Heart left ventricle (tissue), 16 donors: ENCODE measurements at regions not wholly inside any gene's neighbourhood (a gene's known extent, or its start where the extent isn't known, plus 50 kb on each side); places are given as distances from the start of the nearest gene placed in this dataset.
A peak's percentile ranks its signal among the peaks of the same experiment; 100 is the strongest.

Experiments
- ATAC-seq, 4 donors: fragments of 200-7000 bp; cut with Tn5 transposase; one replicate each; pipeline ENCODE4 v1.9.1; 2020 to 2022; ENCODE audit warnings: moderate library complexity in 4 of 4, mild to moderate bottlenecking in 3 of 4, moderate number of reproducible peaks in 1 of 4
- DNase-seq, 5 donors: peaks; one replicate each; pipeline ENCODE4 v3.0.0-alpha.2; 2020
- H3K27ac ChIP-seq, 12 donors: fragments of 200-600 bp; sonication (generic) in 4 of 12; one replicate each; pipeline versions ENCODE4 v1.5.0 to v1.8.0; 2016 to 2022; ENCODE audit warnings: mild to moderate bottlenecking in 2 of 12
- H3K27me3 ChIP-seq, 9 donors: fragments of 200-600 bp; sonication (generic) in 2 of 9; one replicate each; pipeline versions ENCODE4 v1.5.1 to v1.8.0; 2016 to 2022; ENCODE audit warnings: mild to moderate bottlenecking in 3 of 9
- H3K36me3 ChIP-seq, 9 donors: fragments of 200-600 bp; sonication (generic) in 2 of 9; one replicate each; pipeline versions ENCODE4 v1.5.0 to v1.8.0; 2018 to 2022; ENCODE audit warnings: mild to moderate bottlenecking in 2 of 9
- H3K4me1 ChIP-seq, 12 donors: fragments of 200-600 bp; sonication (generic) in 4 of 12; one replicate each; pipeline versions ENCODE4 v1.5.0 to v1.8.0; 2016 to 2022; ENCODE audit warnings: mild to moderate bottlenecking in 3 of 12
- H3K4me3 ChIP-seq, 12 donors: fragments of 200-600 bp; sonication (generic) in 4 of 12; one replicate each; pipeline versions ENCODE4 v1.5.0 to v1.8.0; 2017 to 2022; ENCODE audit warnings: mild to moderate bottlenecking in 9 of 12, moderate library complexity in 4 of 12
- H3K9me3 ChIP-seq, 12 donors: fragments of 200-600 bp; sonication (generic) in 4 of 12; one replicate each; pipeline versions ENCODE4 v1.5.0 to v1.8.0; 2016 to 2022; ENCODE audit warnings: mild to moderate bottlenecking in 1 of 12
- POLR2A ChIP-seq, 2 donors: fragments of 450-650 bp; IDR thresholded peaks; one replicate each; pipeline ENCODE4 v1.6.1; 2017; ENCODE audit warnings: antibody characterized with exemption in 2 of 2, mild to moderate bottlenecking in 2 of 2, moderate library complexity in 2 of 2
- WGBS, 4 donors: extraction: QIAGEN DNeasy Blood & Tissue Kit in 2 of 4; methylation state at CpG; one replicate each; pipeline versions ENCODE4 v1.1.5 to v1.1.7; 2013 to 2018; 5-methylcytosine and 5-hydroxymethylcytosine counted together
- intact Hi-C, 10 donors: fragments of 100-400 bp; cut with DNase I; formaldehyde crosslinking; loops; one replicate each; pipeline versions ENCODE4 v1.11.1 to v1.14.2; 2022
- TF ChIP-seq, protein P1 (sequence below), 12 donors: fragments of 200-600 bp; sonication (generic) in 4 of 12; IDR thresholded peaks; one replicate each; pipeline versions ENCODE4 v1.5.0 to v1.8.0; 2018 to 2022; ENCODE audit warnings: antibody characterized with exemption in 12 of 12, mild to moderate bottlenecking in 5 of 12
- donor health status: ischemic (EF 13 %, LVEDD 7.1; RV severe dilation, severe dysfunction).
- donor health status: healthy with polysubstance abuse.
- donor health status: DM: no; HTN: yes; CAD: no.
- donor health status: DM: no; HTN: no; CAD: no.
- donor health status: ischemic (EF 25% LVEDD 6.9; RV normal size, moderate dysfunction).
- donor health status: ischemic (EF 25% LVEDD 5.7; RV mildly dilated, moderate dysfunction).
- donor health status: healthy.
- donor health status: DM: yes; HTN: yes; CAD: no.
- donor health status: ischemic (EF 35%, LVEDD 5.7; RV mildly dilated, moderate dysfunction).
- donor health status: nonischemic (EF 11% LVEDD 7.7; RV severe dilation, severe dysfunction).
- donor health status: DM: yes; HTN: yes; CAD: no.
- donor health status: PGD.
- donor health status: ischemic (EF 29% LVEDD 5.4; RV normal size, mild dysfunction).
- donor health status: nonischemic (EF 23%, LVEDD 6.1; RV moderate dilation, normal function).

DNA sequence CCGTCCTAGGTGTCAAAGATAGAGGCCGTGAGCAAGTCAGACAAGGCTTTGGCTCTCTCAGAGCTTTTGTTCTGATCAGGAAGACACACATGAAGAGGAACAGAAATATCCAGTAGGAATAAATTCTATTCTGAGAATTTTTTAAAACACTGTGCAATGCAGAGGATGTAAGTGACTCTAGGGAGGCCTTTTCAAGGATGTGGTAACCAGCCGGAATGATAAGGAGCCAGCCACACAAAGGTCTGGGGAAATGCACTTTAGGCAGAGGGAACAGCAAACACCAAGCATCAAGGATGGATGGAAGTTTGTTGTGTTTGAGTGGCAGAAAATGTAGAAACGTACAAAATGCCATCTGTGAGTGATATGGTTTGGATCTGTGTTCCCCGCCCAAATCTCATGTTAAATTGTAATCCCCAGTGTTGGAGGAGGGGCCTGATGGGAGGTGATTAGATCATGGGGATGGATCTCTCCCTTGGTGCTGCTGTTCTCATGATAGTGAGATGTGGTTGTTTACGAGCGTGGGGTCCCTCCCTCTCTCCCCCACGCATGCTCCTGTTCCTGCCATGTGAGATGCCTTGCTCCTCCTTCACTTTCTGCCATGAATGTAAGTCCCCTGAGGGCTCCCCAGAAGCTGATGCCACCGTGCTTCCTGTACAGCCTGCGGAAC lies 93.6 kb upstream of the CDYL start:
- no peaks in the 10 kb centered on the region for H3K9me3 ChIP-seq
- TF ChIP-seq, protein P1, sequence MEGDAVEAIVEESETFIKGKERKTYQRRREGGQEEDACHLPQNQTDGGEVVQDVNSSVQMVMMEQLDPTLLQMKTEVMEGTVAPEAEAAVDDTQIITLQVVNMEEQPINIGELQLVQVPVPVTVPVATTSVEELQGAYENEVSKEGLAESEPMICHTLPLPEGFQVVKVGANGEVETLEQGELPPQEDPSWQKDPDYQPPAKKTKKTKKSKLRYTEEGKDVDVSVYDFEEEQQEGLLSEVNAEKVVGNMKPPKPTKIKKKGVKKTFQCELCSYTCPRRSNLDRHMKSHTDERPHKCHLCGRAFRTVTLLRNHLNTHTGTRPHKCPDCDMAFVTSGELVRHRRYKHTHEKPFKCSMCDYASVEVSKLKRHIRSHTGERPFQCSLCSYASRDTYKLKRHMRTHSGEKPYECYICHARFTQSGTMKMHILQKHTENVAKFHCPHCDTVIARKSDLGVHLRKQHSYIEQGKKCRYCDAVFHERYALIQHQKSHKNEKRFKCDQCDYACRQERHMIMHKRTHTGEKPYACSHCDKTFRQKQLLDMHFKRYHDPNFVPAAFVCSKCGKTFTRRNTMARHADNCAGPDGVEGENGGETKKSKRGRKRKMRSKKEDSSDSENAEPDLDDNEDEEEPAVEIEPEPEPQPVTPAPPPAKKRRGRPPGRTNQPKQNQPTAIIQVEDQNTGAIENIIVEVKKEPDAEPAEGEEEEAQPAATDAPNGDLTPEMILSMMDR (IDR thresholded peaks at IDR 0.05) = no peak
- H3K4me3 ChIP-seq = no peak overlapping the region
- WGBS, 4 donors = 73 to 80% (median 77%) methylated on average over 10 of the region's 10 CpGs
- no peak overlapping the region for H3K27ac ChIP-seq
- intact Hi-C loops = no loop called here
- no peaks in the 10 kb centered on the region for H3K27me3 ChIP-seq
- H3K36me3 ChIP-seq = no peaks in the 10 kb centered on the region
- peak in 1 of 4 donors; percentile 42 for ATAC-seq
- peaks cover 0 to 5% (median 0%) of the 10 kb centered on the region in 12 donors for H3K4me1 ChIP-seq
- no peak for DNase-seq

DNA sequence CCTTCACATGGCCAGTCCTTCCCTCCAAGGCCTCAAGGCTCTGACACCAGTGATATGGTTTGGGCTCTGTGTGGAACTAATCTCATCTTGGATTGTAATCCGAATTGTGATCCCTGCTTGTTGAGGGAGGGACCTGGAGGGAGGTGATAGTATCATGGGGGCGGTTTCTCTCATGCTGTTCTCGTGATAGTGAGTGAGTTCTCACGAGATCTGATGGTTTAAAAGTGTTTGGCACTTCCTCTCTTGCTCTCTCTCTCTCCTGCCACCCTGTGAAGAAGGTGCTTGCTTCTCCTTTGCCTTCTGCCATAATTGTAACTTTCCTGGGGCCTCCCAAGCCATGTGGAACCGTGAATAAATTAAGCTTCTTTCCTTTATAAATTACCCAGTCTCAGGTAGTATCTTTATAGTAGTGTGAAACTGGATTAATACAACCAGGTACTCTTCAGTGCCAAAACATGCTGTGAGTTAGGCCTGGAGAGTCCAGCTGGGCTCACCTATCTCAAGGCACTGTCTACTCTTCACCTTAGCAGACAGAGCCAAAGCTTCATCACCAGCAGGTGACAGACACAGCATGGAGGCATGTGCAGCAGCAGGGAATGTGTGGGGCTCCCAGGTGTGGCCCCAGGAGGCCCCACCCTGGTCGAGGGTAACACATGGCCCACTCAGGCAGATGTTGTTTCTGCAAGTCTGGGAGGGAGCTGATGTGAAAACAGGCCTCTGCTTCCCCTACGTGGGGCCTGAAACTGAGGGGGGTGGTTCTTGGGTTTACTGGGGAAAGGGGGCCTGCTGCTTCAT lies 97.5 kb upstream of the CDYL start:
- DNase-seq (no peak), ATAC-seq (no peak)
- TF ChIP-seq, protein P1 (IDR thresholded peaks at IDR 0.05) = no peak
- TF ChIP-seq POLR2A (IDR thresholded peaks at IDR 0.05) = no peak
- Histone ChIP-seq H3K36me3 (no peaks in the 10 kb centered on the region), H3K4me1 (peaks cover 0 to 5% (median 0%) of the 10 kb centered on the region in 12 donors), H3K4me3 (no peak overlapping the region), H3K27ac (no peak overlapping the region), H3K9me3 (no peaks in the 10 kb centered on the region), H3K27me3 (no peaks in the 10 kb centered on the region)
- WGBS, 4 donors = 81 to 91% (median 85%) methylated on average over 5 to 7 of the region's 7 CpGs
- intact Hi-C loops = no loop called here

DNA sequence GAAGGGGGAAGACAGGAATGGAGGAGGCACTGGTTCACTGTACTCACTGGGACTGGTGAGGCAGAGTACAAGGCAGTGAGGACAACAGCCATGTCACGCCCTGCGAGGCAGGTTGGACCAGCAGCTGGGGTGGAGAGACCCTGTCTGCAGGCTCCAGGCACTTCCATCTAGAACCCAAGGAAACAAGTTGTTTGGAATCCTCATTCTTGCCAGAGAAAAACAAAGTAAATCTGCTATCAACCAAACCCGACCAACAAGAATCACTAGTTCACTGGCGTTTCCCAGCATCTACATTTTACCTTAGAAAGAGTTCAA lies 98.5 kb upstream of the CDYL start:
- H3K4me1 ChIP-seq = peaks cover 0 to 5% (median 0%) of the 10 kb centered on the region in 12 donors
- H3K36me3 ChIP-seq = no peaks in the 10 kb centered on the region
- TF ChIP-seq, protein P1 (IDR thresholded peaks at IDR 0.05) = no peak
- no peak for TF ChIP-seq POLR2A (IDR thresholded peaks at IDR 0.05)
- H3K9me3 ChIP-seq = no peaks in the 10 kb centered on the region
- 71 to 95% (median 87%) methylated on average over 4 of the region's 4 CpGs for WGBS, 4 donors
- H3K27ac ChIP-seq = no peak overlapping the region
- ATAC-seq = no peak
- intact Hi-C loops = no loop called here
- no peak overlapping the region for H3K4me3 ChIP-seq
- H3K27me3 ChIP-seq = no peaks in the 10 kb centered on the region
- no peak for DNase-seq

DNA sequence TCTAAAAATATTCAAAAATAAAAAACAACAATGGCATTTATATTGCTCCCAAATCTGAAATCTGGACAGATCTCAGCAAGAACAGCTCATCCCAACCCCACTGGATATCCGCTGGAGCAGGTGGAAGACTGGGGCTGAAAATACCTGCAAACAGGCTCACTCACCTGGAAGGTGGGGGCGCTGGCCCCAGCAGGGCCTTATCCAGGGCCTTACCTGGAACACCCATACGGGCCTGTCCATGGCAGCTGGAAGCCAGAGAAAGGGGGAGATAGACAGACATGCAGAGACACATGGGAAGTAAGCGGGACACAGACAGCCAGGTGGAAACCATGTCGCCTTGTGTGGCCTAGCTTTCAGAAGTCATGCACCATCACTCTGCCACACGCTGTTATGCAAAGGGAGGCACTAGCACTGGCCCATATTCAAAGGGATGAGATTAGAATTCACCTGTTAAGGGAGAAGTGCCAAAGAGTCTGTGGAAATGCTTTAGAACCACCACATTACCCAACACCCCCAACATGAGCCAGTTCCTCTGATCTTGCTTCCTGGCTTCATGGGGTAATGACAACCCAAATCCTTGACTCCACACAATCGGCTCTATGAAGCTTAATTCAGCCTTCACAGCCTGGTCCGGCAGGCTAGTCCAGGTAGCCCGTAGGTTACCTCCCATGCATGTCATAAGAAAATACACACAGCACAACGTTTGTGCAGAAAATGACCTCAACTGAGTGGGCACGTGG lies 99.0 kb upstream of the CDYL start:
- ATAC-seq = no peak

More for the DNA sequence above, 99.0 kb upstream of the CDYL start:
- no peak overlapping the region for H3K27ac ChIP-seq
- TF ChIP-seq, protein P1 (IDR thresholded peaks at IDR 0.05) = no peak
- no peak for TF ChIP-seq POLR2A (IDR thresholded peaks at IDR 0.05)
- intact Hi-C loops = no loop called here
- H3K4me1 ChIP-seq = peaks cover 0 to 5% (median 0%) of the 10 kb centered on the region in 12 donors
- H3K27me3 ChIP-seq = no peaks in the 10 kb centered on the region
- WGBS, 4 donors = 81 to 94% (median 93%) methylated on average over 11 of the region's 11 CpGs
- H3K36me3 ChIP-seq = no peaks in the 10 kb centered on the region
- H3K9me3 ChIP-seq = no peaks in the 10 kb centered on the region
- H3K4me3 ChIP-seq = no peak overlapping the region
- DNase-seq = no peak
